NT2/D1 (cell line): ENCODE measurements at regions not wholly inside any gene's neighbourhood (a gene's known extent, or its start where the extent isn't known, plus 50 kb on each side); places are given as distances from the start of the nearest gene placed in this dataset.

ENCODE experiments used
- SUZ12 ChIP-seq: IDR thresholded peaks from 2 replicates; pipeline ENCODE4 v1.6.1; 2011; ENCODE audit not compliant: insufficient read length, insufficient read depth; ENCODE audit errors: extremely low read depth
- ZNF274 ChIP-seq: IDR thresholded peaks from 2 replicates; pipeline ENCODE4 v1.6.1; 2011; ENCODE audit warnings: mild to moderate bottlenecking, low read depth, low read length

DNA sequence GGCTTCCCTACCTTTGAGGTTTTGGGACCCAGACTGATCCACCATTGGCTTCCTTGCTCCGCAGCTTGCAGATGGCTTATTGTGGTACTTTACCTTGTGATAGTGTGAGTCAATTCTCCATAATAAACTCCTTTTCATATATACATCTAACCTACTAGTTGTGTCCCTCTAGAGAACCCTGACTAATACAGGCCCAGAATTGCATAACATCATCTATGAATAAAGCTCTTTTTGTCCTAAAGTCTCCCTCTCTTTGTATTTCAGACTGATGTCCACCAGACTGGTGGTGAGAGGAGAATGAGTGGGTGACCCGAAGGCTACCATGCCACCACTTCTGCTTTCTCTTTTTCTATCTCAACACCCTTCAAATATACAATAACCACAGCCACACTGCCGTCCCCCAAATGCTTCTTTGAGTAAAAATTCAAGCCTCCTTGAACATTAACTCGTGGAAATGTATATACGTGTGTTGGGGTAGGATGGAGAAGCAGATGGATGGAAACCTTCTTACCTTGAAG is 265.7 kb downstream of the PTBP2 start:
- TF ChIP-seq SUZ12 = no peak
- TF ChIP-seq ZNF274 = no peak
